ENCODE measurements at regions not wholly inside any gene's neighbourhood (a gene's known extent, or its start where the extent isn't known, plus 50 kb on each side); places are given as distances from the start of the nearest gene placed in this dataset.

DNA sequence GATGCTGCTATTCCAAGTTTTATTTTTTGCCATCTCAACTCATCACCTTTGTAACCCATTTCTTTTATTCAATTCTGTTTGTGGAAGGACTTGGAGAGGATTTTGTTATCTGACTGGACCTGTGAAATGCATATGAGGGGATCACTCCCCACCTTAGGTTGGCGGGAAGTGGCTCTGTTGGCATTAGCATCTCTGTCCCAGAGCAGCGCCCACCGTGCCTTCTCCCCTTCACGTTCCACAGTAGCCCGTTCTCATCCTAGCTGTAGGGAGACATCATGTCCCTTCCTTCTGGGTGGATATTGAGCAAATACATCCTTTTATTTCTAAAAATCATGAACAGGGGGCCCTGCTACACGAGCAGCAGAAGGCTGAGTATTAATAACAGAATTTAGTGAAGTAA lies 330.4 kb downstream of the RFC3 start:
- Histone ChIP-seq H4K20me1 (ENCODE audit: insufficient read depth) (no peaks in the 10 kb centered on the region), H3K79me2 (ENCODE audit: low read depth) (no peaks in the 10 kb centered on the region), H3K9me2 (ENCODE audit: insufficient read depth) (no peaks in the 10 kb centered on the region), H3K27me3 (ENCODE audit: insufficient read depth, low read depth) (no peaks in the 10 kb centered on the region), H3K27ac (no peak overlapping the region), H3K4me1 (replicated peaks; ENCODE audit: insufficient read depth) (0 out of 2 replicates have a peak, but pooled peaks cover 6% of the 10 kb centered on the region), H2AFZ (no peak overlapping the region), H3K4me2 (no peak overlapping the region), H3F3A (ENCODE audit: insufficient read depth, low read depth) (peaks cover 7% of the 10 kb centered on the region; the same call in 1 of the 2 replicates), H3K4me3 (no peak overlapping the region), H3K9me3 (ENCODE audit: insufficient read depth, low read depth) (peaks cover 6% of the 10 kb centered on the region), H3K36me3 (ENCODE audit: low read depth) (no peaks in the 10 kb centered on the region)
- no peak for DNase-seq
- BruUV-seq (replicated peaks): no TSS peak
- ChIA-PET POLR2A (ENCODE audit: unreplicated experiment) (no interaction called here), CTCF (no interaction called here)
- intact Hi-C loops (cut with micrococcal nuclease; ENCODE audit: unreplicated experiment): no loop called here
- TF ChIP-seq CTCF (conservative IDR thresholded peaks at IDR 0.05): no peak
- TF ChIP-seq EZH2 (IDR thresholded peaks at IDR 0.05; ENCODE audit: low read depth): no peak

DNA sequence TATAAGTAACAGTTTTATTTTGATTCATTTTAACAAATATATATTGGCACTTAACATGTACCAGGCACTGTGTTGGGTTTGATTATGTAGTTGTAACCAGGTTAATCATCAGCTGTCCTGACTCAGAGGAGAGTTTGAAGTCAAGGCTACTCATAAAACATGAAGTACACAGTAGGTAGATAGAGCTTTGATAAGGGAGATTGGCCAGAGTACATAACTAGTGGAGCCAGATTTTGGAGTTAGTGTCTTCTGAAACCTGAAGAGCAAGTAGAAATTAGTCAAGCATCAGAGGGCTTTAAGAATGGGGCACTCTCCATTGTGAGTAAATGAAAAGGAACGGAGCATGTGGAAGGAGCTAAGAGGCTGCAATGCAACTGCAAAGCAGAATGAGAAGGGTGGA lies 333.9 kb downstream of the RFC3 start:
- Histone ChIP-seq H3F3A (ENCODE audit: insufficient read depth, low read depth) (peaks cover 36% of the 10 kb centered on the region), H3K4me3 (no peak overlapping the region), H3K4me1 (replicated peaks; ENCODE audit: insufficient read depth) (peaks cover 37% of the 10 kb centered on the region), H4K20me1 (ENCODE audit: insufficient read depth) (no peaks in the 10 kb centered on the region), H3K4me2 (no peak overlapping the region), H3K27ac (no peak overlapping the region), H3K36me3 (ENCODE audit: low read depth) (no peaks in the 10 kb centered on the region), H2AFZ (no peak overlapping the region), H3K27me3 (ENCODE audit: insufficient read depth, low read depth) (no peaks in the 10 kb centered on the region), H3K9me3 (ENCODE audit: insufficient read depth, low read depth) (peaks cover 6% of the 10 kb centered on the region), H3K79me2 (ENCODE audit: low read depth) (no peaks in the 10 kb centered on the region), H3K9me2 (ENCODE audit: insufficient read depth) (no peaks in the 10 kb centered on the region)
- ChIA-PET POLR2A (ENCODE audit: unreplicated experiment) (no interaction called here), CTCF (interaction anchor here (0.9 kb wide), 1 partner anchor 10 kb away, joined by 4 read pairs; no protein-coding TSS in a partner anchor)
- peak in 1 of 2 experiments; percentile 91 for DNase-seq
- TF ChIP-seq EZH2 (IDR thresholded peaks at IDR 0.05; ENCODE audit: low read depth): no peak
- TF ChIP-seq CTCF (conservative IDR thresholded peaks at IDR 0.05): no peak
- intact Hi-C loops (cut with micrococcal nuclease; ENCODE audit: unreplicated experiment): loop anchor here (10.0 kb wide), 3 partner anchors 93 to 793 kb away; partner anchors contain the start of gene NBEA
- BruUV-seq (replicated peaks): no TSS peak

DNA sequence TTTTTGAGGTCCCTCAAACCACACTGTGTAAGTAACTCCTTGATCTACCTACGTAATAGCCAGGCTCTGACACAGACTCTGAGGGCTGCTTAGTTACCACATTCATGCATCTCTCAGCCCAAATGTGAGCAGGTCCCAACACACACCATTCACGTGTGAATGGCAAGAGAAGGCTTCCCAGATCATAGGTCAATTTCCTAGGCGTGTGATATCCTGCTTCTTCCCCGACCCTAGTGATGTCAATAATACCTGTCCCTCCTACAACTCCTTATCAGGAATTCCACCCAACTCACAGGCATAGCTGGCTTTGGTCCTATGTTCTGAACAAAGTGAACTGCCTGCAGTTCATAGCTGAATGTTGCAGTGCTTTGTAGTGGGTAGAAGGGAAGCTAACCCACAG lies 334.5 kb downstream of the RFC3 start:
- intact Hi-C loops (cut with micrococcal nuclease; ENCODE audit: unreplicated experiment): loop anchor here (10.0 kb wide), 3 partner anchors 92 to 792 kb away; partner anchors contain the start of gene NBEA
- H2AFZ ChIP-seq: no peak overlapping the region
- no peak for DNase-seq
- peaks cover 40% of the 10 kb centered on the region for H3F3A ChIP-seq (ENCODE audit: insufficient read depth, low read depth)
- H3K4me1 ChIP-seq (replicated peaks; ENCODE audit: insufficient read depth): peaks cover 40% of the 10 kb centered on the region
- ChIA-PET CTCF (interaction anchor here (0.7 to 0.9 kb wide), 2 partner anchors 9 to 76 kb away, joined by 3 to 4 read pairs; no protein-coding TSS in a partner anchor), POLR2A (ENCODE audit: unreplicated experiment) (no interaction called here)
- no TSS peak for BruUV-seq (replicated peaks)
- no peak overlapping the region for H3K4me2 ChIP-seq
- H3K27ac ChIP-seq: no peak overlapping the region
- H3K79me2 ChIP-seq (ENCODE audit: low read depth): no peaks in the 10 kb centered on the region
- H3K9me2 ChIP-seq (ENCODE audit: insufficient read depth): no peaks in the 10 kb centered on the region
- H4K20me1 ChIP-seq (ENCODE audit: insufficient read depth): no peaks in the 10 kb centered on the region
- no peaks in the 10 kb centered on the region for H3K36me3 ChIP-seq (ENCODE audit: low read depth)
- H3K27me3 ChIP-seq (ENCODE audit: insufficient read depth, low read depth): no peaks in the 10 kb centered on the region
- no peak for TF ChIP-seq CTCF (conservative IDR thresholded peaks at IDR 0.05)
- TF ChIP-seq EZH2 (IDR thresholded peaks at IDR 0.05; ENCODE audit: low read depth): no peak
- H3K4me3 ChIP-seq: no peak overlapping the region
- peaks cover 6% of the 10 kb centered on the region for H3K9me3 ChIP-seq (ENCODE audit: insufficient read depth, low read depth)
